ENCODE measurements at regions not wholly inside any gene's neighbourhood (a gene's known extent, or its start where the extent isn't known, plus 50 kb on each side); places are given as distances from the start of the nearest gene placed in this dataset.

DNA sequence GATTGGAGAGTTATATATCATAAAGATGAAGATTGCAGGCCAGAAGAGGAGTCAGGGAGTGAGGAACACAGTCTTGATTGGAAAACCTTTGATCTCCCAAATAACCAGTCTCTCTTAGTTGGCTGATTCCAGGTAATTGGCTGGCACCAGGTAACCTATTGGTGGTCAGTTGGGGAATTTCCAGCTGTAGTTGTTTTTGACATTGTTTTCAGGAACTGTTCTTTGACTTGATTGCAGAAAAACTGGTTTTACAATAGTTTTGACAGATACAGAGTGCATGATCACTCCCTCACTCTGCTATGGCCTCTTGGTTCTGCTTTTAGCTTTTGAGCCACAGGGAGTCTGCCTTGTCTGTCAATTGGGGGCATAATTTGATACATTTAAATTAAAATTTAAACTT, 71.6 kb downstream of the ZNF641 start:
- Histone ChIP-seq H2BK12ac (ENCODE audit: insufficient read length, low read depth, low read length) (no peak overlapping the region), H4K91ac (ENCODE audit: insufficient read length, low read depth, low read length) (no peak overlapping the region), H3K14ac (ENCODE audit: insufficient read depth, low read length) (no peak overlapping the region), H4K20me1 (ENCODE audit: control insufficient read depth, insufficient read depth, insufficient read length) (no peaks in the 10 kb centered on the region), H2BK15ac (ENCODE audit: low read depth, low read length) (no peak overlapping the region), H3K79me2 (ENCODE audit: insufficient read depth, low read length) (no peaks in the 10 kb centered on the region), H3K56ac (ENCODE audit: insufficient read length, low read depth, low read length) (no peak overlapping the region), H2BK20ac (ENCODE audit: low read depth, low read length, poor library complexity, severe bottlenecking) (no peak overlapping the region), H2BK120ac (ENCODE audit: low read depth, low read length, poor library complexity, severe bottlenecking) (no peak overlapping the region), H3K27me3 (ENCODE audit: insufficient read depth, low read length) (peaks cover 36% of the 10 kb centered on the region), H3K4me1 (ENCODE audit: insufficient read depth, low read length) (no peaks in the 10 kb centered on the region; the same call in 1 of the 2 replicates), H3K4me2 (ENCODE audit: insufficient read depth, insufficient read length, low read length) (no peak overlapping the region), H3K27ac (ENCODE audit: insufficient read length, low read depth, low read length) (no peak overlapping the region), H4K5ac (ENCODE audit: insufficient read length, low read depth, low read length) (no peak overlapping the region), H2BK5ac (ENCODE audit: insufficient read length, low read length) (no peak overlapping the region), H3K79me1 (ENCODE audit: insufficient read depth, low read depth, low read length, poor library complexity, severe bottlenecking) (no peaks in the 10 kb centered on the region), H3K4ac (ENCODE audit: low read depth, low read length) (no peak overlapping the region), H4K8ac (replicated peaks; ENCODE audit: insufficient read length, low read depth, low read length) (no peak overlapping the region), H3K23me2 (ENCODE audit: insufficient read length, low read depth, low read length, poor library complexity, severe bottlenecking) (no peaks in the 10 kb centered on the region), H2AK5ac (ENCODE audit: insufficient read length, low read length) (no peak overlapping the region), H2AFZ (ENCODE audit: low read length) (no peak overlapping the region), H3K9ac (ENCODE audit: extremely low read depth, insufficient read length, low read length) (no peak overlapping the region), H3T11ph (ENCODE audit: low read length) (no peak overlapping the region), H3K9me3 (ENCODE audit: control insufficient read depth, low read depth, low read length) (no peaks in the 10 kb centered on the region), H3K18ac (ENCODE audit: insufficient read length, low read depth, low read length) (no peak overlapping the region), H3K23ac (ENCODE audit: insufficient read length, low read depth, low read length) (no peak overlapping the region)
- H3K4me1 Mint-ChIP-seq: peaks cover 11 to 15% of the 10 kb centered on the region in 2 experiments
- H3K9me3 Mint-ChIP-seq: peaks cover 17 to 26% of the 10 kb centered on the region in 2 experiments
- H3K4me3 Mint-ChIP-seq: no peak overlapping the region
- DNase-seq: no peak
- H3K36me3 Mint-ChIP-seq (ENCODE audit: insufficient read depth in 1 of 3, low read depth in 3 of 3): peaks cover 0 to 4% (median 3%) of the 10 kb centered on the region in 3 experiments; a peak in 4 of 7 replicates
- peaks cover 90% of the 10 kb centered on the region for H3K27me3 Mint-ChIP-seq (ENCODE audit: low read depth)
- TF ChIP-seq, protein P1, sequence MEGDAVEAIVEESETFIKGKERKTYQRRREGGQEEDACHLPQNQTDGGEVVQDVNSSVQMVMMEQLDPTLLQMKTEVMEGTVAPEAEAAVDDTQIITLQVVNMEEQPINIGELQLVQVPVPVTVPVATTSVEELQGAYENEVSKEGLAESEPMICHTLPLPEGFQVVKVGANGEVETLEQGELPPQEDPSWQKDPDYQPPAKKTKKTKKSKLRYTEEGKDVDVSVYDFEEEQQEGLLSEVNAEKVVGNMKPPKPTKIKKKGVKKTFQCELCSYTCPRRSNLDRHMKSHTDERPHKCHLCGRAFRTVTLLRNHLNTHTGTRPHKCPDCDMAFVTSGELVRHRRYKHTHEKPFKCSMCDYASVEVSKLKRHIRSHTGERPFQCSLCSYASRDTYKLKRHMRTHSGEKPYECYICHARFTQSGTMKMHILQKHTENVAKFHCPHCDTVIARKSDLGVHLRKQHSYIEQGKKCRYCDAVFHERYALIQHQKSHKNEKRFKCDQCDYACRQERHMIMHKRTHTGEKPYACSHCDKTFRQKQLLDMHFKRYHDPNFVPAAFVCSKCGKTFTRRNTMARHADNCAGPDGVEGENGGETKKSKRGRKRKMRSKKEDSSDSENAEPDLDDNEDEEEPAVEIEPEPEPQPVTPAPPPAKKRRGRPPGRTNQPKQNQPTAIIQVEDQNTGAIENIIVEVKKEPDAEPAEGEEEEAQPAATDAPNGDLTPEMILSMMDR (conservative IDR thresholded peaks at IDR 0.05): no peak
- no peak overlapping the region for H3K27ac Mint-ChIP-seq

Data from H9 (cell line).